ENCODE measurements at regions not wholly inside any gene's neighbourhood (a gene's known extent, or its start where the extent isn't known, plus 50 kb on each side); places are given as distances from the start of the nearest gene placed in this dataset.

GRCh38 chr14:62381311-62382070, 619.3 kb downstream of the SNAPC1 start:
- DNase-seq (ENCODE audit: low read depth): no peak

GRCh38 chr14:62409169-62409568, 636.1 kb downstream of the KCNH5 start:
- no peak for DNase-seq (ENCODE audit: low read depth)

GRCh38 chr14:62409626-62410300, 635.5 kb downstream of the KCNH5 start:
- peak; percentile 62 for DNase-seq (ENCODE audit: low read depth)

GRCh38 chr14:62420847-62421246, 624.4 kb downstream of the KCNH5 start:
- DNase-seq (ENCODE audit: low read depth): no peak

GRCh38 chr14:62428429-62429203, 616.6 kb downstream of the KCNH5 start:
- DNase-seq (ENCODE audit: low read depth): peak; percentile 65

GRCh38 chr14:62429683-62430082, 615.6 kb downstream of the KCNH5 start:
- no peak for DNase-seq (ENCODE audit: low read depth)

GRCh38 chr14:62431496-62431895, 613.8 kb downstream of the KCNH5 start:
- no peak for DNase-seq (ENCODE audit: low read depth)

- no peak for DNase-seq (ENCODE audit: low read depth)
Measured at GRCh38 chr14:62432955-62433354, 612.3 kb downstream of the KCNH5 start.

GRCh38 chr14:62436261-62436660, 609.0 kb downstream of the KCNH5 start:
- peak; percentile 3 for DNase-seq (ENCODE audit: low read depth)

- no peak for DNase-seq (ENCODE audit: low read depth)
Measured at GRCh38 chr14:62439210-62439609, 606.0 kb downstream of the KCNH5 start.

- peak; percentile 88 for DNase-seq (ENCODE audit: low read depth)
Measured at GRCh38 chr14:62443796-62444195, 601.5 kb downstream of the KCNH5 start.

GRCh38 chr14:62445570-62445969, 599.7 kb downstream of the KCNH5 start:
- DNase-seq (ENCODE audit: low read depth): no peak

- no peak for DNase-seq (ENCODE audit: low read depth)
Measured at GRCh38 chr14:62451221-62451620, 594.0 kb downstream of the KCNH5 start.

- no peak for DNase-seq (ENCODE audit: low read depth)
Measured at GRCh38 chr14:62453226-62453625, 592.0 kb downstream of the KCNH5 start.

- DNase-seq (ENCODE audit: low read depth): peak; percentile 18
Measured at GRCh38 chr14:62455446-62455845, 589.8 kb downstream of the KCNH5 start.

- DNase-seq (ENCODE audit: low read depth): no peak
Measured at GRCh38 chr14:62462988-62463387, 582.3 kb downstream of the KCNH5 start.

GRCh38 chr14:62468946-62469345, 576.3 kb downstream of the KCNH5 start:
- peak; percentile 3 for DNase-seq (ENCODE audit: low read depth)

GRCh38 chr14:62470935-62471334, 574.3 kb downstream of the KCNH5 start:
- DNase-seq (ENCODE audit: low read depth): no peak

- no peak for DNase-seq (ENCODE audit: low read depth)
Measured at GRCh38 chr14:62491146-62491545, 554.1 kb downstream of the KCNH5 start.

- DNase-seq (ENCODE audit: low read depth): no peak
Measured at GRCh38 chr14:62497708-62498107, 547.5 kb downstream of the KCNH5 start.

- no peak for DNase-seq (ENCODE audit: low read depth)
Measured at GRCh38 chr14:62501021-62501750, 544.1 kb downstream of the KCNH5 start.

- DNase-seq (ENCODE audit: low read depth): no peak
Measured at GRCh38 chr14:62505045-62505444, 540.2 kb downstream of the KCNH5 start.
